Trophoblast cell (in vitro differentiated cells and primary cell): ENCODE measurements at regions not wholly inside any gene's neighbourhood (a gene's known extent, or its start where the extent isn't known, plus 50 kb on each side); places are given as distances from the start of the nearest gene placed in this dataset.

Experiments used
- DNase-seq, 2 donors: peaks; one replicate each; pipeline ENCODE4 v3.0.0-alpha.2; 2016
- H2AFZ ChIP-seq: 2 replicates; pipeline ENCODE4 v1.6.1; 2013; ENCODE audit warnings: low read length, moderate library complexity, mild to moderate bottlenecking; ENCODE audit not compliant: insufficient read depth, poor library complexity
- H2AK5ac ChIP-seq: 2 replicates; pipeline ENCODE4 v1.6.1; 2013; ENCODE audit warnings: mild to moderate bottlenecking, low read length
- H2BK120ac ChIP-seq: 2 replicates; pipeline ENCODE4 v1.6.1; 2013; ENCODE audit warnings: low read length, mild to moderate bottlenecking, moderate library complexity; ENCODE audit not compliant: insufficient read depth, poor library complexity
- H2BK12ac ChIP-seq: 2 replicates; pipeline ENCODE4 v1.6.1; 2013; ENCODE audit warnings: mild to moderate bottlenecking, low read length, moderate library complexity
- H2BK5ac ChIP-seq: 2 replicates; pipeline ENCODE4 v1.6.1; 2013; ENCODE audit warnings: low read length, low read depth, moderate library complexity, mild to moderate bottlenecking; ENCODE audit not compliant: poor library complexity
- H3K14ac ChIP-seq: 2 replicates; pipeline ENCODE4 v1.6.1; 2013; ENCODE audit warnings: mild to moderate bottlenecking, low read length
- H3K18ac ChIP-seq: 2 replicates; pipeline ENCODE4 v1.6.1; 2013; ENCODE audit warnings: mild to moderate bottlenecking, low read length
- H3K23ac ChIP-seq: 2 replicates; pipeline ENCODE4 v1.6.1; 2013; ENCODE audit warnings: low read length
- H3K27ac ChIP-seq: 2 replicates; pipeline ENCODE4 v1.5.1; 2013; ENCODE audit warnings: low read depth, mild to moderate bottlenecking, inconsistent platforms, low read length, moderate library complexity
- H3K27me3 ChIP-seq: 2 replicates; pipeline ENCODE4 v1.6.1; 2013; ENCODE audit warnings: inconsistent platforms, mild to moderate bottlenecking, low read length, moderate library complexity; ENCODE audit not compliant: insufficient read depth
- H3K36me3 ChIP-seq, 2 experiments: 1 replicate in 1 of 2; 2 replicates in 1 of 2; pipeline ENCODE4 v1.6.1; 2013; ENCODE audit warnings: low read length in 2 of 2, mild to moderate bottlenecking in 2 of 2, moderate library complexity in 1 of 2; ENCODE audit not compliant: insufficient read depth in 2 of 2, control insufficient read depth in 1 of 2
- H3K4ac ChIP-seq: 2 replicates; pipeline ENCODE4 v1.6.1; 2013; ENCODE audit warnings: low read depth, mild to moderate bottlenecking, low read length, moderate library complexity
- H3K4me1 ChIP-seq, 2 experiments: 1 replicate in 1 of 2; 2 replicates in 1 of 2; pipeline ENCODE4 v1.6.1; 2013; ENCODE audit warnings: low read length in 2 of 2, mild to moderate bottlenecking in 2 of 2, moderate library complexity in 1 of 2; ENCODE audit not compliant: insufficient read depth in 2 of 2, control insufficient read depth in 1 of 2
- H3K4me2 ChIP-seq: 2 replicates; pipeline ENCODE4 v1.6.1; 2013; ENCODE audit warnings: inconsistent platforms, mild to moderate bottlenecking, low read length, moderate library complexity
- H3K4me3 ChIP-seq: 2 replicates; pipeline ENCODE4 v1.5.1; 2013; ENCODE audit warnings: mild to moderate bottlenecking, low read depth, low read length, inconsistent platforms
- H3K79me1 ChIP-seq: one replicate; pipeline ENCODE4 v1.6.1; 2013; ENCODE audit warnings: low read length
- H3K79me2 ChIP-seq: 2 replicates; pipeline ENCODE4 v1.6.1; 2013; ENCODE audit warnings: low read length, mild to moderate bottlenecking; ENCODE audit not compliant: control insufficient read depth, insufficient read depth, poor library complexity
- H3K9ac ChIP-seq: 2 replicates; pipeline ENCODE4 v1.6.1; 2013; ENCODE audit warnings: mild to moderate bottlenecking, low read length
- H3K9me3 ChIP-seq: 2 replicates; pipeline ENCODE4 v1.6.1; 2013; ENCODE audit warnings: low read depth, mild to moderate bottlenecking, control low read depth, inconsistent platforms, low read length; ENCODE audit not compliant: insufficient read depth
- H4K12ac ChIP-seq: 2 replicates; pipeline ENCODE4 v1.6.1; 2013; ENCODE audit warnings: low read depth, mild to moderate bottlenecking, low read length, moderate library complexity
- H4K8ac ChIP-seq: 2 replicates; pipeline ENCODE4 v1.6.1; 2013; ENCODE audit warnings: low read depth, mild to moderate bottlenecking, low read length, moderate library complexity
- H4K91ac ChIP-seq: one replicate; pipeline ENCODE4 v1.6.1; 2013; ENCODE audit warnings: low read depth, mild to moderate bottlenecking, low read length, moderate library complexity
- WGBS: extraction: QIAGEN DNeasy Blood & Tissue Kit; methylation state at CpG from one replicate; pipeline ENCODE4 v1.1.7; 2013; ENCODE audit warnings: missing lambda C conversion rate; ENCODE audit not compliant: insufficient read length, insufficient coverage; ENCODE audit errors: extremely low coverage; 5-methylcytosine and 5-hydroxymethylcytosine counted together

- no peaks in the 10 kb centered on the region for H3K79me1 ChIP-seq
- no peak overlapping the region for H2AFZ ChIP-seq
- no peak overlapping the region for H2BK5ac ChIP-seq
- no peak overlapping the region for H3K4me3 ChIP-seq
- no peak overlapping the region for H3K9ac ChIP-seq
- H3K9me3 ChIP-seq = no peaks in the 10 kb centered on the region
- H4K12ac ChIP-seq = no peak overlapping the region
- no peaks in the 10 kb centered on the region for H3K27me3 ChIP-seq
- WGBS = no CpG with 5 or more reads among the region's 2 CpGs
- peak in 1 of 2 donors; percentile 36 for DNase-seq
- no peak overlapping the region for H4K91ac ChIP-seq
- no peak overlapping the region for H2BK120ac ChIP-seq
- no peak overlapping the region for H2AK5ac ChIP-seq
- no peak overlapping the region for H4K8ac ChIP-seq
- no peak overlapping the region for H3K23ac ChIP-seq
- H3K4ac ChIP-seq = no peak overlapping the region
- no peaks in the 10 kb centered on the region for H3K36me3 ChIP-seq
- H3K27ac ChIP-seq = no peak overlapping the region
- H3K18ac ChIP-seq = no peak overlapping the region
- H3K79me2 ChIP-seq = no peaks in the 10 kb centered on the region
- H3K4me1 ChIP-seq = no peaks in the 10 kb centered on the region
- no peak overlapping the region for H3K14ac ChIP-seq
- no peak overlapping the region for H2BK12ac ChIP-seq
- H3K4me2 ChIP-seq = no peak overlapping the region
Observed at GRCh38 chrX:81377329-81377728, 175.4 kb downstream of the SH3BGRL start.

- Histone ChIP-seq H3K4me3 (no peak overlapping the region), H3K18ac (no peak overlapping the region), H3K4ac (no peak overlapping the region), H3K9ac (no peak overlapping the region), H2BK5ac (no peak overlapping the region), H3K27ac (no peak overlapping the region), H3K4me1 (no peaks in the 10 kb centered on the region), H3K9me3 (no peaks in the 10 kb centered on the region), H4K12ac (no peak overlapping the region), H3K36me3 (no peaks in the 10 kb centered on the region), H3K27me3 (no peaks in the 10 kb centered on the region), H2AK5ac (no peak overlapping the region), H3K79me1 (no peaks in the 10 kb centered on the region), H2BK12ac (no peak overlapping the region), H2AFZ (no peak overlapping the region), H4K91ac (no peak overlapping the region), H4K8ac (no peak overlapping the region), H2BK120ac (no peak overlapping the region), H3K4me2 (no peak overlapping the region), H3K14ac (no peak overlapping the region), H3K23ac (no peak overlapping the region), H3K79me2 (no peaks in the 10 kb centered on the region)
- no CpG with 5 or more reads among the region's 1 CpG for WGBS
- DNase-seq = no peak
Observed at GRCh38 chrX:81378560-81378959, 176.7 kb downstream of the SH3BGRL start.

- H3K4me1 ChIP-seq = no peaks in the 10 kb centered on the region
- H2AK5ac ChIP-seq = no peak overlapping the region
- no peaks in the 10 kb centered on the region for H3K79me1 ChIP-seq
- no peak overlapping the region for H3K4me2 ChIP-seq
- H3K36me3 ChIP-seq = no peaks in the 10 kb centered on the region
- no peak overlapping the region for H3K23ac ChIP-seq
- no peaks in the 10 kb centered on the region for H3K9me3 ChIP-seq
- H2AFZ ChIP-seq = no peak overlapping the region
- H2BK5ac ChIP-seq = no peak overlapping the region
- no peak overlapping the region for H3K4me3 ChIP-seq
- no peaks in the 10 kb centered on the region for H3K27me3 ChIP-seq
- no peak overlapping the region for H4K8ac ChIP-seq
- no peak overlapping the region for H3K9ac ChIP-seq
- no peak overlapping the region for H3K27ac ChIP-seq
- H2BK12ac ChIP-seq = no peak overlapping the region
- no peak overlapping the region for H3K14ac ChIP-seq
- H3K79me2 ChIP-seq = no peaks in the 10 kb centered on the region
- no peak overlapping the region for H3K18ac ChIP-seq
- no peak for DNase-seq
- no peak overlapping the region for H4K12ac ChIP-seq
- no peak overlapping the region for H4K91ac ChIP-seq
- H3K4ac ChIP-seq = no peak overlapping the region
- H2BK120ac ChIP-seq = no peak overlapping the region
Observed at GRCh38 chrX:81390237-81390636, 188.3 kb downstream of the SH3BGRL start.

GRCh38 chrX:81392396-81392795 is 190.5 kb downstream of the SH3BGRL start:
- Histone ChIP-seq H3K36me3 (no peaks in the 10 kb centered on the region), H3K23ac (no peak overlapping the region), H2BK120ac (no peak overlapping the region)

GRCh38 chrX:81405781-81406180 is 203.9 kb downstream of the SH3BGRL start:
- no peak overlapping the region for H2BK120ac ChIP-seq
- H2BK5ac ChIP-seq = no peak overlapping the region
- DNase-seq = no peak
- H3K9ac ChIP-seq = no peak overlapping the region
- no peak overlapping the region for H2AK5ac ChIP-seq
- H3K27me3 ChIP-seq = no peaks in the 10 kb centered on the region
- H3K9me3 ChIP-seq = no peaks in the 10 kb centered on the region
- no peak overlapping the region for H3K4ac ChIP-seq
- H3K4me3 ChIP-seq = no peak overlapping the region
- no peaks in the 10 kb centered on the region for H3K4me1 ChIP-seq
- H3K27ac ChIP-seq = no peak overlapping the region
- no peak overlapping the region for H4K91ac ChIP-seq
- no peak overlapping the region for H4K8ac ChIP-seq
- no peak overlapping the region for H2BK12ac ChIP-seq
- no peaks in the 10 kb centered on the region for H3K79me2 ChIP-seq
- H3K79me1 ChIP-seq = no peaks in the 10 kb centered on the region
- no peak overlapping the region for H3K4me2 ChIP-seq
- H3K18ac ChIP-seq = no peak overlapping the region
- no peak overlapping the region for H3K23ac ChIP-seq
- no peaks in the 10 kb centered on the region for H3K36me3 ChIP-seq
- H3K14ac ChIP-seq = no peak overlapping the region
- H4K12ac ChIP-seq = no peak overlapping the region
- H2AFZ ChIP-seq = no peak overlapping the region

More at GRCh38 chrX:81392396-81392795, 190.5 kb downstream of the SH3BGRL start:
- H4K12ac ChIP-seq = no peak overlapping the region
- no peak overlapping the region for H2AK5ac ChIP-seq
- H3K9ac ChIP-seq = no peak overlapping the region
- H3K79me2 ChIP-seq = no peaks in the 10 kb centered on the region
- DNase-seq = no peak
- H3K4me3 ChIP-seq = no peak overlapping the region
- no peak overlapping the region for H3K14ac ChIP-seq
- H3K27me3 ChIP-seq = no peaks in the 10 kb centered on the region
- H3K9me3 ChIP-seq = no peaks in the 10 kb centered on the region
- H3K4me1 ChIP-seq = no peaks in the 10 kb centered on the region
- H3K4me2 ChIP-seq = no peak overlapping the region
- no peak overlapping the region for H4K91ac ChIP-seq
- H3K27ac ChIP-seq = no peak overlapping the region
- no peak overlapping the region for H2BK5ac ChIP-seq
- H3K79me1 ChIP-seq = no peaks in the 10 kb centered on the region
- no peak overlapping the region for H2AFZ ChIP-seq
- no peak overlapping the region for H4K8ac ChIP-seq
- H3K18ac ChIP-seq = no peak overlapping the region
- no peak overlapping the region for H3K4ac ChIP-seq
- H2BK12ac ChIP-seq = no peak overlapping the region
